GM18909 (cell line): ENCODE measurements at regions not wholly inside any gene's neighbourhood (a gene's known extent, or its start where the extent isn't known, plus 50 kb on each side); places are given as distances from the start of the nearest gene placed in this dataset.

Experiments
- ATAC-seq: cut with Tn5 transposase; IDR thresholded peaks from one replicate; pipeline ENCODE4 v1.9.1; 2021; ENCODE audit warnings: mild to moderate bottlenecking; ENCODE audit not compliant: unreplicated experiment, poor library complexity

- no peak for ATAC-seq
Observed at GRCh38 chr7:138400400-138400886, 59.6 kb upstream of the TRIM24 start.

- ATAC-seq: no peak
Observed at GRCh38 chr7:138402749-138403148, 57.3 kb upstream of the TRIM24 start.

GRCh38 chr7:138405496-138405895 lies 54.6 kb upstream of the TRIM24 start:
- ATAC-seq: no peak

- no peak for ATAC-seq
Observed at GRCh38 chr7:138407792-138408191, 52.3 kb upstream of the TRIM24 start.
